ENCODE measurements at regions not wholly inside any gene's neighbourhood (a gene's known extent, or its start where the extent isn't known, plus 50 kb on each side); places are given as distances from the start of the nearest gene placed in this dataset.

GRCh38 chr3:162034368-162034767 lies 537.8 kb downstream of the OTOL1 start:
- 49 to 51% methylated on average over 2 of the region's 2 CpGs for WGBS, 2 donors
- Histone ChIP-seq H3K27ac (no peak overlapping the region), H3K36me3 (no peaks in the 10 kb centered on the region), H3K4me3 (no peak overlapping the region), H3K4me1 (no peaks in the 10 kb centered on the region), H3K27me3 (no peaks in the 10 kb centered on the region), H3K9me3 (no peaks in the 10 kb centered on the region)
- no peak for DNase-seq (ENCODE audit: low spot score in 2 of 2)
- TF ChIP-seq POLR2A (IDR thresholded peaks at IDR 0.05) (no peak), EP300 (IDR thresholded peaks at IDR 0.05) (no peak), CTCF (IDR thresholded peaks at IDR 0.05) (no peak)

DNA sequence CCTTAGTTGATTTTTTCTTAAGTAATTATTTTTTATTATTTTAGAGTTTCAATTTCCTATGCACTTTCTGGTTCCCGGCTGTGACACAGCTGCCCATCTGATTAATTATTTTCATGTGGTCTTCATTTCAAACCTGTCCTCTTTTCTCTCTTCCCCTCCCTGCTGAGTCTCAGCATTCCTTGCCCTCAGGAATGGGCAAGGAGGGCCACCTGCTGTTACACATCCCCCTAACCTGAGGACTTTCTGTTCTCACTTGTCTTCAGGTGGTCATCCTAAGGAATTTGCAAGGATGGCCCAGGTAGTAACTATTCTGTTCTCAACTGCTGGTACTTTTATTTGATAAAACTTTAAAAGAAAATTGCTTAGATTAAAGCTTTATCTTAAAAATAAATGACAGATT lies 545.0 kb downstream of the OTOL1 start:
- WGBS, 2 donors, result 76 to 77% methylated on average over 1 of the region's 1 CpG
- Histone ChIP-seq H3K4me3 (no peak overlapping the region), H3K4me1 (no peaks in the 10 kb centered on the region), H3K36me3 (no peaks in the 10 kb centered on the region), H3K9me3 (no peaks in the 10 kb centered on the region), H3K27ac (no peak overlapping the region), H3K27me3 (no peaks in the 10 kb centered on the region)
- DNase-seq (ENCODE audit: low spot score in 2 of 2), result no peak
- TF ChIP-seq POLR2A (IDR thresholded peaks at IDR 0.05) (no peak), EP300 (IDR thresholded peaks at IDR 0.05) (no peak), CTCF (IDR thresholded peaks at IDR 0.05) (no peak)

DNA sequence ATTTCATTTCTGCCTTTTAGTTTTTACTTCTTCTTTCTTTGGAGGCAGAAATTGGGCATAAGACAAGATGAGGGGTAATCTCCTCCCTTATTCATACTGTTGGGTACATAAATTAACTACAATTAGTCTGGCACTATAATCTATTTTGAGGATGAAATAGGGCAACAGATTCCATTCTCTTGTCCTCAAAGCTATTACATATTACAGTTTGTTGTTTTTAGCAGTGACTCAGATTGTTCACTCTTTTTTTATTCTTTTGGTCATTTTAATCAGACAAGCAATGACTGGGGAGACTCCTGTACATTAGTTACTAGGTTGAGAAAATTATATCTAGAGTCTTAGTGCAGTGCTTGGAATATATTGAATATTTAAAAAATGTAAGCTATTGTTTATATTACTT lies 556.0 kb downstream of the OTOL1 start:
- TF ChIP-seq CTCF (IDR thresholded peaks at IDR 0.05), result no peak
- TF ChIP-seq POLR2A (IDR thresholded peaks at IDR 0.05), result no peak
- no peak for TF ChIP-seq EP300 (IDR thresholded peaks at IDR 0.05)
- H3K9me3 ChIP-seq, result no peaks in the 10 kb centered on the region
- H3K27me3 ChIP-seq, result no peaks in the 10 kb centered on the region
- no peaks in the 10 kb centered on the region for H3K36me3 ChIP-seq
- H3K4me3 ChIP-seq, result no peak overlapping the region
- H3K27ac ChIP-seq, result no peak overlapping the region
- no peaks in the 10 kb centered on the region for H3K4me1 ChIP-seq
- no peak for DNase-seq (ENCODE audit: low spot score in 2 of 2)

- no peak for TF ChIP-seq POLR2A (IDR thresholded peaks at IDR 0.05)
- TF ChIP-seq CTCF (IDR thresholded peaks at IDR 0.05), result no peak
- TF ChIP-seq EP300 (IDR thresholded peaks at IDR 0.05), result no peak
- 43 to 57% methylated on average over 2 of the region's 2 CpGs for WGBS, 2 donors
Observed at GRCh38 chr3:162072656-162073164, 576.1 kb downstream of the OTOL1 start.

GRCh38 chr3:162073422-162073975 lies 576.9 kb downstream of the OTOL1 start:
- DNase-seq (ENCODE audit: low spot score in 2 of 2), result no peak
- Histone ChIP-seq H3K4me1 (no peaks in the 10 kb centered on the region), H3K27ac (no peak overlapping the region), H3K27me3 (no peaks in the 10 kb centered on the region), H3K36me3 (no peaks in the 10 kb centered on the region), H3K9me3 (no peaks in the 10 kb centered on the region), H3K4me3 (no peak overlapping the region)
- WGBS, 2 donors, result 51 to 54% methylated on average over 4 of the region's 4 CpGs
- no peak for TF ChIP-seq CTCF (IDR thresholded peaks at IDR 0.05)
- TF ChIP-seq EP300 (IDR thresholded peaks at IDR 0.05), result no peak
- TF ChIP-seq POLR2A (IDR thresholded peaks at IDR 0.05), result no peak

More at GRCh38 chr3:162072656-162073164, 576.1 kb downstream of the OTOL1 start:
- Histone ChIP-seq H3K36me3 (no peaks in the 10 kb centered on the region), H3K27me3 (no peaks in the 10 kb centered on the region), H3K4me3 (no peak overlapping the region), H3K9me3 (no peaks in the 10 kb centered on the region), H3K4me1 (no peaks in the 10 kb centered on the region), H3K27ac (no peak overlapping the region)
- no peak for DNase-seq (ENCODE audit: low spot score in 2 of 2)

Data from tibial nerve (tissue), 4 donors.